ENCODE measurements at regions not wholly inside any gene's neighbourhood (a gene's known extent, or its start where the extent isn't known, plus 50 kb on each side); places are given as distances from the start of the nearest gene placed in this dataset.

GRCh38 chr2:39545957-39546356 is 108.9 kb upstream of the MAP4K3 start:
- H3K27ac ChIP-seq (ENCODE audit: low read depth, low read length, poor library complexity, severe bottlenecking), result no peak overlapping the region
- DNase-seq (ENCODE audit: low spot score), result no peak
- H3K9me2 ChIP-seq (ENCODE audit: insufficient read depth, low read length), result no peaks in the 10 kb centered on the region
- H3K4me1 ChIP-seq (ENCODE audit: insufficient read depth, low read length, poor library complexity, severe bottlenecking), result no peaks in the 10 kb centered on the region
- TF ChIP-seq CTCF (conservative IDR thresholded peaks at IDR 0.05; ENCODE audit: low read length) (no peak), EZH2phosphoT487 (IDR thresholded peaks at IDR 0.05; ENCODE audit: borderline replicate concordance, low read depth, low read length) (no peak)
- H3K79me2 ChIP-seq (ENCODE audit: insufficient read depth, low read depth, low read length), result no peaks in the 10 kb centered on the region
- intact Hi-C loops (cut with micrococcal nuclease; ENCODE audit: unreplicated experiment), result no loop called here
- no peaks in the 10 kb centered on the region for H4K20me1 ChIP-seq (ENCODE audit: insufficient read depth, low read length)
- ChIA-PET POLR2A (no interaction called here), CTCF (ENCODE audit: unreplicated experiment) (no interaction called here)
- no peak overlapping the region for H3K4me3 ChIP-seq (ENCODE audit: low read depth, low read length, poor library complexity, severe bottlenecking)
- H3K4me2 ChIP-seq (ENCODE audit: low read length), result no peak overlapping the region
- H3K9me3 ChIP-seq (ENCODE audit: low read length), result no peaks in the 10 kb centered on the region
- H2AFZ ChIP-seq (ENCODE audit: low read length), result no peak overlapping the region
- BruUV-seq (replicated peaks), result no TSS peak
- H3K36me3 ChIP-seq (ENCODE audit: insufficient read depth, low read length), result no peaks in the 10 kb centered on the region

- CTCF ChIA-PET (ENCODE audit: unreplicated experiment), result no interaction called here
- POLR2A ChIA-PET, result no interaction called here
- Histone ChIP-seq H3K36me3 (ENCODE audit: insufficient read depth, low read length) (no peaks in the 10 kb centered on the region), H3K4me1 (ENCODE audit: insufficient read depth, low read length, poor library complexity, severe bottlenecking) (no peaks in the 10 kb centered on the region), H3K79me2 (ENCODE audit: insufficient read depth, low read depth, low read length) (no peaks in the 10 kb centered on the region), H3K4me3 (ENCODE audit: low read depth, low read length, poor library complexity, severe bottlenecking) (no peak overlapping the region), H3K27ac (ENCODE audit: low read depth, low read length, poor library complexity, severe bottlenecking) (no peak overlapping the region), H3K9me2 (ENCODE audit: insufficient read depth, low read length) (no peaks in the 10 kb centered on the region), H4K20me1 (ENCODE audit: insufficient read depth, low read length) (no peaks in the 10 kb centered on the region), H3K9me3 (ENCODE audit: low read length) (no peaks in the 10 kb centered on the region), H2AFZ (ENCODE audit: low read length) (no peak overlapping the region), H3K4me2 (ENCODE audit: low read length) (no peak overlapping the region)
- intact Hi-C loops (cut with micrococcal nuclease; ENCODE audit: unreplicated experiment), result no loop called here
- TF ChIP-seq CTCF (conservative IDR thresholded peaks at IDR 0.05; ENCODE audit: low read length) (no peak), EZH2phosphoT487 (IDR thresholded peaks at IDR 0.05; ENCODE audit: borderline replicate concordance, low read depth, low read length) (no peak)
- no peak for DNase-seq (ENCODE audit: low spot score)
- no TSS peak for BruUV-seq (replicated peaks)
Measured at GRCh38 chr2:39546409-39546808, 109.3 kb upstream of the MAP4K3 start.

GRCh38 chr2:39546937-39547336 is 109.9 kb upstream of the MAP4K3 start:
- intact Hi-C loops (cut with micrococcal nuclease; ENCODE audit: unreplicated experiment), result no loop called here
- H3K4me3 ChIP-seq (ENCODE audit: low read depth, low read length, poor library complexity, severe bottlenecking), result no peak overlapping the region
- BruUV-seq (replicated peaks), result no TSS peak
- no peaks in the 10 kb centered on the region for H3K4me1 ChIP-seq (ENCODE audit: insufficient read depth, low read length, poor library complexity, severe bottlenecking)
- CTCF ChIA-PET (ENCODE audit: unreplicated experiment), result no interaction called here
- POLR2A ChIA-PET, result no interaction called here
- no peaks in the 10 kb centered on the region for H3K9me3 ChIP-seq (ENCODE audit: low read length)
- TF ChIP-seq EZH2phosphoT487 (IDR thresholded peaks at IDR 0.05; ENCODE audit: borderline replicate concordance, low read depth, low read length), result no peak
- TF ChIP-seq CTCF (conservative IDR thresholded peaks at IDR 0.05; ENCODE audit: low read length), result no peak
- no peaks in the 10 kb centered on the region for H4K20me1 ChIP-seq (ENCODE audit: insufficient read depth, low read length)
- no peak overlapping the region for H2AFZ ChIP-seq (ENCODE audit: low read length)
- no peaks in the 10 kb centered on the region for H3K79me2 ChIP-seq (ENCODE audit: insufficient read depth, low read depth, low read length)
- no peaks in the 10 kb centered on the region for H3K9me2 ChIP-seq (ENCODE audit: insufficient read depth, low read length)
- no peaks in the 10 kb centered on the region for H3K36me3 ChIP-seq (ENCODE audit: insufficient read depth, low read length)
- DNase-seq (ENCODE audit: low spot score), result no peak
- no peak overlapping the region for H3K27ac ChIP-seq (ENCODE audit: low read depth, low read length, poor library complexity, severe bottlenecking)
- no peak overlapping the region for H3K4me2 ChIP-seq (ENCODE audit: low read length)
